PFSK-1 (cell line): ENCODE measurements at regions not wholly inside any gene's neighbourhood (a gene's known extent, or its start where the extent isn't known, plus 50 kb on each side); places are given as distances from the start of the nearest gene placed in this dataset.

Source experiments
- FOXP2 ChIP-seq: optimal IDR thresholded peaks from 2 replicates; pipeline ENCODE3; 2011; ENCODE audit warnings: borderline replicate concordance, control low read depth, inconsistent platforms; ENCODE audit not compliant: insufficient read depth; ENCODE audit errors: extremely low read length, extremely low read depth
- POLR2AphosphoS5 ChIP-seq: IDR thresholded peaks from 2 replicates; pipeline ENCODE4 v1.6.1; 2012; ENCODE audit warnings: low read depth, mild to moderate bottlenecking, control low read depth, low read length, moderate library complexity
- SIN3A ChIP-seq: IDR thresholded peaks from 2 replicates; pipeline ENCODE4 v1.6.1; 2012; ENCODE audit warnings: mild to moderate bottlenecking, low read length, moderate library complexity, borderline replicate concordance; ENCODE audit not compliant: insufficient read depth
- TAF1 ChIP-seq: IDR thresholded peaks from 2 replicates; pipeline ENCODE4 v1.6.1; 2012; ENCODE audit warnings: low read length, control low read depth, borderline replicate concordance; ENCODE audit not compliant: insufficient read depth
- TF ChIP-seq, protein P1 (sequence below), 2 experiments: IDR thresholded peaks; 2 replicates each; pipeline versions ENCODE4 v1.6.1 to v1.8.0; 2011 to 2012; ENCODE audit warnings: low read depth in 2 of 2, low read length in 2 of 2, control low read depth in 1 of 2, inconsistent platforms in 1 of 2, mild to moderate bottlenecking in 1 of 2, moderate library complexity in 1 of 2; ENCODE audit not compliant: insufficient read depth in 1 of 2

DNA sequence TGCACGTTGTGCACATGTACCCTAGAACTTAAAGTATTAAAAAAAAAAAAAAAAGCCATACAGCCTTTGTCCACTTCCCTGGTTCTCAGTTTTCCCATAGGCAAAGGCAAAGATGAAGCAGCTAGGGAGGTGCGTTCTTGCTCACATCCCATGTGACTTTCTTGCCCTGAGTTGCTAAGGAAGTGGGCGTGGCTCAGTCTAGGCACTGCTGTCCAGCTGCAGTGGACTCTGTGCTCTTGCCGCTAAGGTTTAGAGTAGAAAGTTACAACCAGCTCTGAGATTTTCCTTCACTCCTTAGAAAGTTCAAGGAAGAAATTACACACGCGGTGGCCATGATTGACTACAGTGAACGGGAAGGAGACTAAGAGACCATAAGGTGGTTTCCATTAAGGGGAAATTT, 144.7 kb downstream of the NAA11 start:
- TF ChIP-seq SIN3A = no peak
- TF ChIP-seq, protein P1, sequence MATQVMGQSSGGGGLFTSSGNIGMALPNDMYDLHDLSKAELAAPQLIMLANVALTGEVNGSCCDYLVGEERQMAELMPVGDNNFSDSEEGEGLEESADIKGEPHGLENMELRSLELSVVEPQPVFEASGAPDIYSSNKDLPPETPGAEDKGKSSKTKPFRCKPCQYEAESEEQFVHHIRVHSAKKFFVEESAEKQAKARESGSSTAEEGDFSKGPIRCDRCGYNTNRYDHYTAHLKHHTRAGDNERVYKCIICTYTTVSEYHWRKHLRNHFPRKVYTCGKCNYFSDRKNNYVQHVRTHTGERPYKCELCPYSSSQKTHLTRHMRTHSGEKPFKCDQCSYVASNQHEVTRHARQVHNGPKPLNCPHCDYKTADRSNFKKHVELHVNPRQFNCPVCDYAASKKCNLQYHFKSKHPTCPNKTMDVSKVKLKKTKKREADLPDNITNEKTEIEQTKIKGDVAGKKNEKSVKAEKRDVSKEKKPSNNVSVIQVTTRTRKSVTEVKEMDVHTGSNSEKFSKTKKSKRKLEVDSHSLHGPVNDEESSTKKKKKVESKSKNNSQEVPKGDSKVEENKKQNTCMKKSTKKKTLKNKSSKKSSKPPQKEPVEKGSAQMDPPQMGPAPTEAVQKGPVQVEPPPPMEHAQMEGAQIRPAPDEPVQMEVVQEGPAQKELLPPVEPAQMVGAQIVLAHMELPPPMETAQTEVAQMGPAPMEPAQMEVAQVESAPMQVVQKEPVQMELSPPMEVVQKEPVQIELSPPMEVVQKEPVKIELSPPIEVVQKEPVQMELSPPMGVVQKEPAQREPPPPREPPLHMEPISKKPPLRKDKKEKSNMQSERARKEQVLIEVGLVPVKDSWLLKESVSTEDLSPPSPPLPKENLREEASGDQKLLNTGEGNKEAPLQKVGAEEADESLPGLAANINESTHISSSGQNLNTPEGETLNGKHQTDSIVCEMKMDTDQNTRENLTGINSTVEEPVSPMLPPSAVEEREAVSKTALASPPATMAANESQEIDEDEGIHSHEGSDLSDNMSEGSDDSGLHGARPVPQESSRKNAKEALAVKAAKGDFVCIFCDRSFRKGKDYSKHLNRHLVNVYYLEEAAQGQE (IDR thresholded peaks at IDR 0.05; ENCODE audit: insufficient read depth in 1 of 2, low read depth in 2 of 2, low read length in 2 of 2) = 0 out of 4 replicates have a peak, but pooled peaks of 1 of the 2 experiments have one; percentile 46

DNA sequence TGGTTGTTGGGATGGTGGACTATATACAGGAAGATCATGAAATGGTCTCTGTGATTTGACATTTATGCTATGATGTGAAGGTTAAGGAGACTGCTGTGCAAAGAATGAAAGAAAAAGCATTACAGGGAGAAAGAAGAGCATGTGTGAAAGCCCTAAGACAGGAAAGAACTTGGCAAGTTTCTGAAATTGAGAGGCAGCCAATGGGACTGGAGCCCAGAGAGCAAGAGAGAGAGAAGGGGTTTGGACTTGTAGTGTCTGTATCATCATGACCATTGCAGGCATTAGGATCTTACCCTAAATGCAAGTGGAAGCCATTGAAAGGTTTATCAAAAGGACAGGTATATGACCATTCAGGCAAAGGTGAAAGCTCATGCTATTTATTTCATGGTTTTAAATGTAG, 147.1 kb downstream of the NAA11 start:
- no peak for TF ChIP-seq POLR2AphosphoS5
- no peak for TF ChIP-seq TAF1
- TF ChIP-seq FOXP2 = no peak
- TF ChIP-seq, protein P1 (IDR thresholded peaks at IDR 0.05; ENCODE audit: insufficient read depth in 1 of 2, low read depth in 2 of 2, low read length in 2 of 2) = no peak
- TF ChIP-seq SIN3A = no peak

DNA sequence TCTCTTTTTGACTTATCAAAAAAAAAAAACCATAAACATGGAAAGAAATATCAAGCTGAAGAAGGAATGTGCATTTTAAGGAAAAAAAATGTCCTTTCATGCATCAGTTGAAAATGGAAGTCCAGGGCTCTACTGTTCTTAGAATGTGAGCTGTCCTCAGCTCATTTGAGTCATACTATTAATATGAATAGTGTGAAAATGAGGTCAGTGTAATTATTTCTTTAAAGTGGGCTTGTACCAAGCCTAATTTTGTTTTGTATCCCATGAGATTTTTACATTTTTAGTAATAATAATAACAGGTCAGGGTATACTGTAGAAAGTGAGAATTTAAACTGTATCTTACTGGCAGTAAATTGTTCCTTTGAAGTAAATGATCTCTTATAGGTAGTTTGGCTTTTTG, 148.5 kb downstream of the NAA11 start:
- TF ChIP-seq, protein P1 (IDR thresholded peaks at IDR 0.05; ENCODE audit: insufficient read depth in 1 of 2, low read depth in 2 of 2, low read length in 2 of 2) = no peak
- TF ChIP-seq SIN3A (no peak), FOXP2 (no peak), POLR2AphosphoS5 (no peak), TAF1 (no peak)

DNA sequence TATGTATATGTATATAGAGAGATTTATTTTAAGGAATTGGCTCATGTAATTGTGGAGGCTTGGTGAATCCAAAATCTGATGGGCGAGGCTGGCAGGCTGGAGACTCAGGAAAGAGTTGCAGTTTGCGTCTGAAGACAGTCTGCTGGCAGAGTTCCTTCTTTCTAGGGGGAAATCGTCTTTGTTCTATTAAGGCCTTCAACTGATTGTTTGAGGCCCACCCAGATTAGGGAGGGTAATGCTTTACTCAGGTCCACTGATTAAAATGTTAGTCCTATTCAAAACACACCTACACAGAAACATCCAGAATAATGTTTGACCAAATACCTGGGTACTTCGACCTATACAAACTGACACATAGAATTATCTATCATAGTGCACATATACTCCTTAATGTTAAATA, 149.5 kb downstream of the NAA11 start:
- TF ChIP-seq FOXP2 (no peak), TAF1 (no peak), POLR2AphosphoS5 (no peak), SIN3A (no peak)
- TF ChIP-seq, protein P1 (IDR thresholded peaks at IDR 0.05; ENCODE audit: insufficient read depth in 1 of 2, low read depth in 2 of 2, low read length in 2 of 2) = no peak

DNA sequence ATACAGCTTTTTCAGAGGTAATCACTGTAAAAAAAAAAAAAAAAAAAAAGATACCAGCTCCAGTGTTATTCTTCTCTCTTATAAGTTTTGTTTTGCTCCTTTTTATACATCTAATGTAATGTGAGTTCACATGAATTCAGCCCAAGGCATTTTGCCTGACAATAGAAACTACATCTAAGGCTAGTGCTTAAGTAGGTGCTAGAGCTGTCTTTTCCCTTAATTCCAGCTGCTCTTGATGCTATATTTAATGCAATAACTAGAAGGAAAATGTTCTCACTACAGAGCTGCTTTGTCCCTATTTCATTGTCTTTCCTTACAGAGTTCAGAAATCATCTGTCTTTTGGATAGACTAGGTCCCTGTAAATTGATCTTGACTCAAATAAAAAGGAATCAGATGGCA, 150.1 kb downstream of the NAA11 start:
- no peak for TF ChIP-seq SIN3A
- TF ChIP-seq, protein P1 (IDR thresholded peaks at IDR 0.05; ENCODE audit: insufficient read depth in 1 of 2, low read depth in 2 of 2, low read length in 2 of 2) = no peak
- TF ChIP-seq FOXP2 = no peak
- TF ChIP-seq TAF1 = no peak
- TF ChIP-seq POLR2AphosphoS5 = no peak
